Spleen (tissue), 7 donors: ENCODE measurements at regions not wholly inside any gene's neighbourhood (a gene's known extent, or its start where the extent isn't known, plus 50 kb on each side); places are given as distances from the start of the nearest gene placed in this dataset.

ENCODE experiments used
- CTCF ChIP-seq, 11 experiments: fragments of 200-600 bp in 7 of 11; fragments of 450-650 bp in 4 of 11; sonication (generic) in 4 of 11; IDR thresholded peaks in 8 of 11; conservative IDR thresholded peaks in 3 of 11; 1 replicate in 7 of 11; 2 replicates in 4 of 11; pipeline versions ENCODE4 v1.4.0 to v1.8.0; 2016 to 2021; ENCODE audit warnings: antibody characterized with exemption in 11 of 11, inconsistent platforms in 4 of 11, mild to moderate bottlenecking in 1 of 11
- POLR2A ChIP-seq, 3 donors: fragments of 450-650 bp; IDR thresholded peaks; one replicate each; pipeline ENCODE4 v1.5.1; 2017; ENCODE audit warnings: antibody characterized with exemption in 3 of 3, mild to moderate bottlenecking in 1 of 3
- POLR2AphosphoS5 ChIP-seq, 3 donors: sonication (generic); formaldehyde crosslinking; IDR thresholded peaks; one replicate each; pipeline ENCODE4 v1.5.1; 2017; ENCODE audit warnings: antibody characterized with exemption in 3 of 3
- donor health status: DM: no; HTN: no; CAD: no; lungs with moderate emphysema.
- donor health status: DM: no; HTN: no; CAD: no.
- donor health status: DM: no; HTN: no; CAD: no.

GRCh38 chr9:29214154-29214689, 1640.9 kb upstream of the C9orf72 start:
- no peak for TF ChIP-seq POLR2A (IDR thresholded peaks at IDR 0.05)
- no peak for TF ChIP-seq CTCF (IDR thresholded peaks at IDR 0.05 in 8 of 11, conservative IDR thresholded peaks at IDR 0.05 in 3 of 11)
- TF ChIP-seq POLR2AphosphoS5 (IDR thresholded peaks at IDR 0.05), result no peak
